GM10248 (cell line): ENCODE measurements at regions not wholly inside any gene's neighbourhood (a gene's known extent, or its start where the extent isn't known, plus 50 kb on each side); places are given as distances from the start of the nearest gene placed in this dataset.
"Not testable (repeated sequence)": the region's sequence is repeated elsewhere in the genome, so short reads cannot be mapped to it uniquely, and the experiment has no call there.

Experiments
- CTCF ChIA-PET: fragments of 300-600 bp; sonication (Branson Sonifier 250); formaldehyde crosslinking; extraction: SDS; loops from one replicate; lab custom pipeline; 2021; ENCODE audit warnings: antibody characterized with exemption; lab: Yijun Ruan, JAX
- POLR2A ChIA-PET: fragments of 350-650 bp; sonication (Branson Sonifier 250); formaldehyde crosslinking; extraction: SDS; loops from one replicate; lab custom pipeline; 2020; ENCODE audit warnings: antibody characterized with exemption; lab: Yijun Ruan, JAX
- DNase-seq: peaks from one replicate; pipeline ENCODE4 v3.0.0; 2012; ENCODE audit errors: extremely low spot score
- CTCF ChIP-seq: IDR thresholded peaks from 2 replicates; pipeline ENCODE4 v1.5.1; 2012; ENCODE audit warnings: mild to moderate bottlenecking, low read depth; ENCODE audit errors: extremely low read depth, missing control alignments, control extremely low read depth

- no peak for TF ChIP-seq CTCF
- ChIA-PET POLR2A (no interaction called here), CTCF (no interaction called here)
- DNase-seq: no peak
These were observed 494.3 kb downstream of the STK39 start for GRCh38 chr2:167753142-167753541.

- no peak for TF ChIP-seq CTCF
- no peak for DNase-seq
- ChIA-PET CTCF (no interaction called here), POLR2A (no interaction called here)
These were observed 494.7 kb downstream of the STK39 start for GRCh38 chr2:167752734-167753133.

- DNase-seq: no peak
- ChIA-PET CTCF (no interaction called here), POLR2A (no interaction called here)
- TF ChIP-seq CTCF: no peak
These were observed 496.7 kb downstream of the STK39 start for GRCh38 chr2:167750675-167751074.

- no peak for TF ChIP-seq CTCF
- ChIA-PET CTCF (no interaction called here), POLR2A (no interaction called here)
- DNase-seq: no peak
These were observed 497.7 kb downstream of the STK39 start for GRCh38 chr2:167749660-167750059.

- CTCF ChIA-PET: no interaction called here
- POLR2A ChIA-PET: no interaction called here
- DNase-seq: no peak
- TF ChIP-seq CTCF: no peak
These were observed 498.4 kb downstream of the STK39 start for GRCh38 chr2:167749016-167749415.

DNA sequence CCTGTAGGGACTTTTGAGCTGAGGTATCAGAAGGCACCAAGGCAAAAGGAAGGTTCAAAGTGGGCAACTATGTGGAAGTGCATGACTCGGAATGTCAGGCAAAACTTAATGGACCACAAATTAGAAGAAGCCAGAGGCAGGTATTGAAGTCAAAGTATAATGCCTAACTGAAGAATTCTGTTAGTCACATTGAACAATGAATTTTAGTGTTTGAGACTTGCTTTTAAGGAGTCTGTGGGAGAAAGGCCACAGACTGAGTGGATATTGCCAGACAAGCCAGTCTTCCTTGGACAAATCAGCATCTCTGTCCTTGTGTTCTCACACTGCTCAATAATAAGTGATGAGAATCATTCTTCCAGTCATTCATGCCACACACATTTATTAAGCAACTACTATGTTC is 498.9 kb downstream of the STK39 start:
- POLR2A ChIA-PET: no interaction called here
- no peak for TF ChIP-seq CTCF
- CTCF ChIA-PET: no interaction called here
- DNase-seq: no peak

DNA sequence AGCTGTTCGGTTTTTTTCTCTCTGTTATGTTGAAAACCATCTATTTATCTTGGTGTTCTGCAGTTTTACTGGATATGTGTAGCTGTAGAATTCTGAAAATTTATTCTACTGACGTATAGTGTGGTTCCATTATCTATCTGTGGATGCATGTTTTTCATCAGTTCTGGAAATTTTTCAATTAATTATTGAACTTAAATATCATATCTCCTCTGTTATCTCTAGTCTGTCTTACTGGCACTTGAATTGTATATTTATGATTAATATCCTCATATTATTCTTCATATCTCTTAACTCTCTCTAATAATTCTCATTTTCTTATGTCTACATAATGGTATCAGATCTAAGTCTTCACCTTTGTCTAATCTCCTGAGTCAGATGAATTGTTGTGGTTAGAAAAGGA is 501.7 kb downstream of the STK39 start:
- CTCF ChIA-PET: no interaction called here
- no peak for TF ChIP-seq CTCF
- DNase-seq: no peak
- POLR2A ChIA-PET: no interaction called here

DNA sequence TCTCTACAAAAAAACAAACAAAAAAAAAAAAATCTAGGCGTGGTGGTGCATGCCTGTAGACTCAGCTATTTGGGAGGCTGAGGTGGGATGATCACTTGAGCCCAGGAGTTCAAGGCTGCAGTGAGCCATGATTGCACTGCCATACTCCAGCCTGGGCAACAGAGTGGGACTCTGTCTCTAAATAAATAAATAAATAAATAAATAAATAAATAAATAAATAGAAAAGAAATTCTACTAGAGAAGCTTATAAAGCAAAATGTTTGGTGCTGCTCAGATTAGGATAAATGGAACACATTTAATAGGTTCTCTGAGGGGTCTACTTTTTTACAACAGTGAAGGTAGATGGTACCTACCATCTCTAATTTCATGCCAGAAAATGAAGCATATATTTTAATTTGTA is 507.5 kb downstream of the STK39 start:
- POLR2A ChIA-PET, DNase-seq, CTCF ChIA-PET: not testable (repeated sequence)
